ENCODE measurements at regions not wholly inside any gene's neighbourhood (a gene's known extent, or its start where the extent isn't known, plus 50 kb on each side); places are given as distances from the start of the nearest gene placed in this dataset.

DNA sequence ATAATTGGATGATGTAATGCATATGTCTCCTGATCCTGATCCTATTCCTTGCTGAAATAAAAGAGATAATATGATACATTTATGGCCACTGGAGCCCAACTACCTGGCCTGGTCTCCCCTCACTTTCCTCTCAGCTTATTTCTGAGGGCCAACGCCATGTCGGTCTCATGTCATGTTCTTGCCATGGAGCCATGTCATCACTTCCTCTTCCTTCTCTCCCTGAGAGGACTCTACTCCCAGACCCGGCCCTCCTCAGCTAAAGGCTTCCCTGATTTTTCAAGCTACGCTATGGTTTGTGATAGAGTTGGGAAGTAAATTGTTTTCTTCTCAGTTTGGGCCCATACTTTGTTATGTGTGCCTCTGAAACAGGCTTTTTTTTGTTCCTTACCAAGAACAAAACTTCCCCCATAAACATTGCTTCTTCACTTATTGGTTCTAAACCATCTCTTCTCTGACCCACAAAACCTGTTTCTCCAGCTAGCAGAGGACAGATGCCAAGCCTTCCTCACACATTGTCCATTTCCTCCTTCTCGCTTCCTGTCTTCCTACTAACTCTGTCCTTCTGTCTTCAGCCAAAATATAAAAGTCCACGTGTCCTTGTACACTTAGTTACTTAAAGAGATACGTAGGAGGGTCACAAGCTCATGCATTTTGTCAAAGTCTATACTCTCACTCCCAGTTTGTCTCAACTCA is 319.9 kb upstream of the DACH1 start:
- 51 to 68% (median 59%) methylated on average over 6 to 7 of the region's 7 CpGs for WGBS, 4 donors
- no peak overlapping the region for H3K4me3 ChIP-seq
- DNase-seq, result no peak
- H3K4me1 ChIP-seq (replicated peaks in 1 of 2), result no peaks in the 10 kb centered on the region
- no peak overlapping the region for H3K27ac ChIP-seq
- intact Hi-C loops (cut with DNase I), result no loop called here
- H3K9me3 ChIP-seq (replicated peaks in 1 of 3), result no peaks in the 10 kb centered on the region
- no peaks in the 10 kb centered on the region for H3K36me3 ChIP-seq (replicated peaks in 1 of 2)
- no peaks in the 10 kb centered on the region for H3K27me3 ChIP-seq
- TF ChIP-seq POLR2A (IDR thresholded peaks at IDR 0.05), result no peak
- TF ChIP-seq, protein P1, sequence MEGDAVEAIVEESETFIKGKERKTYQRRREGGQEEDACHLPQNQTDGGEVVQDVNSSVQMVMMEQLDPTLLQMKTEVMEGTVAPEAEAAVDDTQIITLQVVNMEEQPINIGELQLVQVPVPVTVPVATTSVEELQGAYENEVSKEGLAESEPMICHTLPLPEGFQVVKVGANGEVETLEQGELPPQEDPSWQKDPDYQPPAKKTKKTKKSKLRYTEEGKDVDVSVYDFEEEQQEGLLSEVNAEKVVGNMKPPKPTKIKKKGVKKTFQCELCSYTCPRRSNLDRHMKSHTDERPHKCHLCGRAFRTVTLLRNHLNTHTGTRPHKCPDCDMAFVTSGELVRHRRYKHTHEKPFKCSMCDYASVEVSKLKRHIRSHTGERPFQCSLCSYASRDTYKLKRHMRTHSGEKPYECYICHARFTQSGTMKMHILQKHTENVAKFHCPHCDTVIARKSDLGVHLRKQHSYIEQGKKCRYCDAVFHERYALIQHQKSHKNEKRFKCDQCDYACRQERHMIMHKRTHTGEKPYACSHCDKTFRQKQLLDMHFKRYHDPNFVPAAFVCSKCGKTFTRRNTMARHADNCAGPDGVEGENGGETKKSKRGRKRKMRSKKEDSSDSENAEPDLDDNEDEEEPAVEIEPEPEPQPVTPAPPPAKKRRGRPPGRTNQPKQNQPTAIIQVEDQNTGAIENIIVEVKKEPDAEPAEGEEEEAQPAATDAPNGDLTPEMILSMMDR (IDR thresholded peaks at IDR 0.05), result no peak

DNA sequence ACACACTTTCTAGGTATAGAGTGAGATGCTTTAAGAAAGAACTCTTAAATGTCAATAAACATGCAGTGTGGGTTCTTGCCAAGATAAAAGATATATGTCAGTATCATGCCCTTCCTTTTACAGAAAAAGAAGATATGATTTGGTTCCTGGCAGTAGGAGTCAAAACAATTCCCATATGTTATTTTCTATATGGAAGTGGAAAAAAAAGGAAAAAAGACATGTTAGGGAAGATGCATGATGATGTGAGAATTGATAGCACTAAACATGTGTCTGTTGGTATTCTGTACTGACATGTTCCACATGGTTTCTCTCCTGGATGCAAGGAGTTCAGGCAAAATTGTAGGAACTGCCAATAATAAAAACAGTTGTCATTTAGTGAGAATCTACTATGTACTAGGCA is 318.8 kb upstream of the DACH1 start:
- no peak for DNase-seq
- no peaks in the 10 kb centered on the region for H3K27me3 ChIP-seq
- no peaks in the 10 kb centered on the region for H3K36me3 ChIP-seq (replicated peaks in 1 of 2)
- no peak overlapping the region for H3K4me3 ChIP-seq
- intact Hi-C loops (cut with DNase I), result no loop called here
- H3K9me3 ChIP-seq (replicated peaks in 1 of 3), result no peaks in the 10 kb centered on the region
- H3K4me1 ChIP-seq (replicated peaks in 1 of 2), result no peaks in the 10 kb centered on the region
- H3K27ac ChIP-seq, result no peak overlapping the region
- TF ChIP-seq, protein P1 (IDR thresholded peaks at IDR 0.05), result no peak
- no peak for TF ChIP-seq POLR2A (IDR thresholded peaks at IDR 0.05)

DNA sequence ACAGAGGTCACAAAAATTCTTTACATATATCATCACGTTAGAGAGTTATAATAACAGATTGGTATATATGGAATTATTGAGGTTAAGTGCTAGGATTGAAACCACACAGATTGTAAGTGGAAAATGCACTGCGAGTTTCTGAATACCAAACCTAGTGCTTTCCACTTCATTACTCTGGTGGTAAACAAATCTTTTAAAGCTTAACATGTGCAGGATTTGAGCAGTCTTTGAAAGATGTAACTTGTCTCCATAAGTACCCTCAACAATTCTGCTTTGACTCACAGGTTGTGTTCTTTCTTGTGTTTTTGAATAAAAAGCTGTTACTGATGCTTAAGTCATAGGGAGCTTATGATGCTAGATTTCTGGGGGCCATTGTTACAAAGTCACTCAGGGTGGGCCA is 314.7 kb upstream of the DACH1 start:
- Histone ChIP-seq H3K9me3 (replicated peaks in 1 of 3) (no peaks in the 10 kb centered on the region), H3K36me3 (replicated peaks in 1 of 2) (no peaks in the 10 kb centered on the region), H3K4me1 (replicated peaks in 1 of 2) (no peaks in the 10 kb centered on the region), H3K27me3 (no peaks in the 10 kb centered on the region), H3K4me3 (no peak overlapping the region), H3K27ac (no peak overlapping the region)
- intact Hi-C loops (cut with DNase I), result no loop called here
- no peak for TF ChIP-seq POLR2A (IDR thresholded peaks at IDR 0.05)
- TF ChIP-seq, protein P1 (IDR thresholded peaks at IDR 0.05), result no peak
- 77 to 86% (median 83%) methylated on average over 2 of the region's 2 CpGs for WGBS, 4 donors
- no peak for DNase-seq

DNA sequence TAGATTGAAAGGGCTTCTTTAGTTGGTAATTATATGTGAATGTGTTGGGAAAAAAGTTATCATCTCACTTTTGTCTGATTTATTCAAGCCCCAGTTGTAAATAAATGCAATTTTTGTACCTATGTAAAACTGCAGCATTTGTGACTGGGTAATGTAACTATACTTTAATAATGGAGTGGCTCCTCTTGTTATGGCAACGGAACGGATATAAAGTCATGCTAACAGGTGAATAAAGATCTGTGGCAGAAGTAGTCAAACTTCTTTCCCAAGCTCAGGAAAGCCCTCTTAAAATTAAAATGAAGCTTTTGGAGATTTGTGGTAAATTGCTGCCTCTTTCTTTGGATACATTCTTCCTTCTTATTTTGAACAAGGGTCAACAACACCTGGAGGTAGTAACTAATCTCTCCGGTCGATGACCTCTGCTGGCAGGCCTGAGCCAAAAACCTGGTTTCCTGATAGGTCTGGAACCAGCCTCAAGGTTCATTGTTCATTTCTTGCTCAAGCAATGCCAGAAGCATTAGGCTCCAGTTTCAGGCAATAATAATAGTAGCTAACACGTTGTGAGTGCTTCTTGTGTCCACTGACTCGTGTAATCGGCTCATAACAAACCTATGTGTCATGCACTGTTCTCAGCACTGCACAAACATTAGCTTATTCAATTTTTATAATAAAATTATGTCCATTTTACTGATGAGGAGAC is 313.4 kb upstream of the DACH1 start:
- Histone ChIP-seq H3K27ac (no peak overlapping the region), H3K4me3 (no peak overlapping the region), H3K36me3 (replicated peaks in 1 of 2) (no peaks in the 10 kb centered on the region), H3K4me1 (replicated peaks in 1 of 2) (no peaks in the 10 kb centered on the region), H3K9me3 (replicated peaks in 1 of 3) (no peaks in the 10 kb centered on the region), H3K27me3 (no peaks in the 10 kb centered on the region)
- TF ChIP-seq POLR2A (IDR thresholded peaks at IDR 0.05), result no peak
- TF ChIP-seq, protein P1 (IDR thresholded peaks at IDR 0.05), result no peak
- intact Hi-C loops (cut with DNase I), result no loop called here
- WGBS, 4 donors, result 82 to 93% (median 83%) methylated on average over 7 of the region's 7 CpGs
- DNase-seq, result no peak

Data from adrenal gland (tissue), 9 donors.